ENCODE measurements at regions not wholly inside any gene's neighbourhood (a gene's known extent, or its start where the extent isn't known, plus 50 kb on each side); places are given as distances from the start of the nearest gene placed in this dataset.

DNA sequence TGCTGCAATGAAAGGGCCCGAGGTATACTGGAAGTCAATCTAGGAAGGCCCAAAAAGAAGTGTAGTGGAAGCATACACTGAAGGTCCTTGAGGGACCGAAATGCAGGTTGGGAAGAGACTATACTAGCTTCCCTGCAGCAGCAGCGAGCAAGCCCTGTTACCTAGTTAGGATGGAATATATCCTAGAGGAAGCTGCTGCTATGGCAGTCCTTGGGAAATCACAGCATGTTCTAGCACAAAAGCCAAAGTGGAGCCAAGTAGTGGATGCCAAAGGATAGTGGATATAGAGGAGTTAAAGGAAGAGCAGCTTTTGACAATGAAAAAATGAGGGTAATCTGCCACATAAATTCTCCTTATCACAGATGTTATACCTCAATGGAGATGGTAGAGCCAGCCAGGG lies 123.8 kb upstream of the STARD3NL start:
- Mint-ChIP-seq H3K4me3 (ENCODE audit: low read depth, unreplicated experiment) (no peak overlapping the region), H3K27me3 (ENCODE audit: unreplicated experiment) (peaks cover 12% of the 10 kb centered on the region), H3K4me1 (ENCODE audit: low read depth, unreplicated experiment) (no peaks in the 10 kb centered on the region), H3K9me3 (ENCODE audit: low read depth, unreplicated experiment) (peaks cover 5% of the 10 kb centered on the region), H3K27ac (ENCODE audit: unreplicated experiment) (no peak overlapping the region), H3K36me3 (ENCODE audit: insufficient read depth, unreplicated experiment) (no peaks in the 10 kb centered on the region)
- intact Hi-C loops (cut with micrococcal nuclease; ENCODE audit: unreplicated experiment) = no loop called here
- DNase-seq = no peak
- BruUV-seq (replicated peaks) = no TSS peak
- CTCF ChIA-PET = interaction anchor here (0.6 kb wide), 1 partner anchor 252 kb away, joined by 4 read pairs; no protein-coding TSS in a partner anchor
- TF ChIP-seq, protein P1, sequence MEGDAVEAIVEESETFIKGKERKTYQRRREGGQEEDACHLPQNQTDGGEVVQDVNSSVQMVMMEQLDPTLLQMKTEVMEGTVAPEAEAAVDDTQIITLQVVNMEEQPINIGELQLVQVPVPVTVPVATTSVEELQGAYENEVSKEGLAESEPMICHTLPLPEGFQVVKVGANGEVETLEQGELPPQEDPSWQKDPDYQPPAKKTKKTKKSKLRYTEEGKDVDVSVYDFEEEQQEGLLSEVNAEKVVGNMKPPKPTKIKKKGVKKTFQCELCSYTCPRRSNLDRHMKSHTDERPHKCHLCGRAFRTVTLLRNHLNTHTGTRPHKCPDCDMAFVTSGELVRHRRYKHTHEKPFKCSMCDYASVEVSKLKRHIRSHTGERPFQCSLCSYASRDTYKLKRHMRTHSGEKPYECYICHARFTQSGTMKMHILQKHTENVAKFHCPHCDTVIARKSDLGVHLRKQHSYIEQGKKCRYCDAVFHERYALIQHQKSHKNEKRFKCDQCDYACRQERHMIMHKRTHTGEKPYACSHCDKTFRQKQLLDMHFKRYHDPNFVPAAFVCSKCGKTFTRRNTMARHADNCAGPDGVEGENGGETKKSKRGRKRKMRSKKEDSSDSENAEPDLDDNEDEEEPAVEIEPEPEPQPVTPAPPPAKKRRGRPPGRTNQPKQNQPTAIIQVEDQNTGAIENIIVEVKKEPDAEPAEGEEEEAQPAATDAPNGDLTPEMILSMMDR (IDR thresholded peaks at IDR 0.05; ENCODE audit: unreplicated experiment) = no peak

DNA sequence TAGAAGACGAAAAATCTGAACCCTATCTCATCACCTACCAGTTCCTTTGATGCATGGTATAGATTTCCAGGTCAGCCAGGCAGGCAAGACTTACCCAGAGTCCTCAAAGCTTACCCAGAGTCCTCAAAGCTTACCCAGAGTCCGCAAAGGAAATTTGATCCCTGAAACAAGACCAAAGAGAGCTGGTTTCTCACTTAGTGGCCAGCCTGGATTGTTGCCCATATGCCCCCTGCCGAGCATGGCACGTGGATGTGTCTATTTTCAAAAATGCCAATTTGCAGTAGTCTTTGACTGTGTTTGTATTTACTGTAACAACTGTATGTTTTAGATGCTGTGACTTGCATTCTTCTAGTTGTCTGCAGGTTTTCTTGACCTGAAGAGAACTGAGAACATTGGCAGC lies 120.2 kb upstream of the STARD3NL start:
- no peak overlapping the region for H3K4me3 Mint-ChIP-seq (ENCODE audit: low read depth, unreplicated experiment)
- no TSS peak for BruUV-seq (replicated peaks)
- H3K27me3 Mint-ChIP-seq (ENCODE audit: unreplicated experiment) = peaks cover 12% of the 10 kb centered on the region
- CTCF ChIA-PET = interaction anchor here (1.3 kb wide), 3 partner anchors 10 to 141 kb away, joined by 3 to 5 read pairs (median 4); partner anchors contain the start of genes EPDR1 and SFRP4
- H3K4me1 Mint-ChIP-seq (ENCODE audit: low read depth, unreplicated experiment) = no peaks in the 10 kb centered on the region
- no peak overlapping the region for H3K27ac Mint-ChIP-seq (ENCODE audit: unreplicated experiment)
- intact Hi-C loops (cut with micrococcal nuclease; ENCODE audit: unreplicated experiment) = no loop called here
- peak; percentile 11 for DNase-seq
- H3K9me3 Mint-ChIP-seq (ENCODE audit: low read depth, unreplicated experiment) = peaks cover 3% of the 10 kb centered on the region
- TF ChIP-seq, protein P1 (IDR thresholded peaks at IDR 0.05; ENCODE audit: unreplicated experiment) = no peak
- H3K36me3 Mint-ChIP-seq (ENCODE audit: insufficient read depth, unreplicated experiment) = no peaks in the 10 kb centered on the region

DNA sequence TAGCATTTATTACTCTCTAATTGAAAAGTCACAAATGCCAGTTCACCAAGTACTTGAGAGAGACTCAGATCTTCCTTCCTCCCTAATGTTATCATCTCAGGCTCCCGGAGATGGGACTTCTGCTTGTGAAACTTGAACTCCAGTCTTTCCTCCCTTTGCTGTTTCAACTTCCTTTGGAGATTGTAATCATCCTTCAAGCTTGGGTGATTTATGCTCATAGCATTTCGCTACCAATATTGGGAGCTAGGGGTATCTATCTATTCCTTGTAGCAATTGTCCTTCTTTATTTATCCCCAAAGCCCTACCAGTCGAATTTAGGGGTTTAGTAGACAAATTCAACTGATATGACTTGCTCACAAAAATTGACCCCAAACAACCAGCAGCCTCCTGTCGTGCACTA lies 117.9 kb upstream of the STARD3NL start:
- intact Hi-C loops (cut with micrococcal nuclease; ENCODE audit: unreplicated experiment) = no loop called here
- H3K27me3 Mint-ChIP-seq (ENCODE audit: unreplicated experiment) = no peaks in the 10 kb centered on the region
- no peak overlapping the region for H3K4me3 Mint-ChIP-seq (ENCODE audit: low read depth, unreplicated experiment)
- BruUV-seq (replicated peaks) = no TSS peak
- no peak for DNase-seq
- CTCF ChIA-PET = interaction anchor here (0.9 kb wide), 1 partner anchor 102 kb away, joined by 3 read pairs; no protein-coding TSS in a partner anchor
- no peaks in the 10 kb centered on the region for H3K4me1 Mint-ChIP-seq (ENCODE audit: low read depth, unreplicated experiment)
- no peaks in the 10 kb centered on the region for H3K36me3 Mint-ChIP-seq (ENCODE audit: insufficient read depth, unreplicated experiment)
- TF ChIP-seq, protein P1 (IDR thresholded peaks at IDR 0.05; ENCODE audit: unreplicated experiment) = no peak
- H3K27ac Mint-ChIP-seq (ENCODE audit: unreplicated experiment) = no peak overlapping the region
- H3K9me3 Mint-ChIP-seq (ENCODE audit: low read depth, unreplicated experiment) = no peaks in the 10 kb centered on the region

DNA sequence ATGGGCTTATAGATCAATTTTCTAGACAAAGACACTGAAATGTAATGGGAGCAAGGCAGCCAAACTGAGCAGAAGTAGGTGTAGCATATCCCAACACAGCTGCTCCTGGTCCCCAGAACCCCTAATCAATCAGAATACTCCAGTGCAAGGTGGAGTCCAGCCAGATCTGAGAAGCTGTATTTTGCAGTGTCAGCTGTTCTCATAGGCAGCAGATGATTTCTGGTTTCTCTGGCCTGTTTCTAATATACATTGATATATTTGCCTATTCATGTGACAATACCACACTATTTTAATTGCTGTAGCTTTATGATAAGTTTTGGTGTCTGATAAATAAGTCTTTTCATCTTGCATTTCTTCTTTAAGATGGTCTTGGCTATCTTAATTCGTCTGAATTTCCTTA lies 117.4 kb upstream of the STARD3NL start:
- Mint-ChIP-seq H3K4me3 (ENCODE audit: low read depth, unreplicated experiment) (no peak overlapping the region), H3K4me1 (ENCODE audit: low read depth, unreplicated experiment) (no peaks in the 10 kb centered on the region), H3K27me3 (ENCODE audit: unreplicated experiment) (no peaks in the 10 kb centered on the region), H3K36me3 (ENCODE audit: insufficient read depth, unreplicated experiment) (no peaks in the 10 kb centered on the region), H3K27ac (ENCODE audit: unreplicated experiment) (no peak overlapping the region), H3K9me3 (ENCODE audit: low read depth, unreplicated experiment) (no peaks in the 10 kb centered on the region)
- TF ChIP-seq, protein P1 (IDR thresholded peaks at IDR 0.05; ENCODE audit: unreplicated experiment) = no peak
- no TSS peak for BruUV-seq (replicated peaks)
- CTCF ChIA-PET = interaction anchor here (0.5 kb wide), 1 partner anchor 136 kb away, joined by 3 read pairs; no protein-coding TSS in a partner anchor
- no peak for DNase-seq
- intact Hi-C loops (cut with micrococcal nuclease; ENCODE audit: unreplicated experiment) = no loop called here

All from Calu3 (cell line).